NCI-H345 treated with DMSO at 0.1 percent for 48 hours (cell line): ENCODE measurements at regions not wholly inside any gene's neighbourhood (a gene's known extent, or its start where the extent isn't known, plus 50 kb on each side); places are given as distances from the start of the nearest gene placed in this dataset.

Experiments
- DNase-seq: peaks from one replicate; lab custom pipeline; 2025; ENCODE audit not compliant: unreplicated experiment; lab: John Stamatoyannopoulos, UW

- no peak for DNase-seq
Measured at GRCh38 chr22:48948575-48949170, 879.0 kb downstream of the BRD1 start.

GRCh38 chr22:48947636-48948035, 880.0 kb downstream of the BRD1 start:
- DNase-seq = no peak

GRCh38 chr22:48945621-48946458, 881.8 kb downstream of the BRD1 start:
- no peak for DNase-seq

GRCh38 chr22:48944751-48945620, 882.7 kb downstream of the BRD1 start:
- DNase-seq = no peak

GRCh38 chr22:48944433-48944750, 883.3 kb downstream of the BRD1 start:
- no peak for DNase-seq

GRCh38 chr22:48943567-48944432, 883.9 kb downstream of the BRD1 start:
- no peak for DNase-seq

GRCh38 chr22:48942698-48943566, 884.7 kb downstream of the BRD1 start:
- no peak for DNase-seq

GRCh38 chr22:48941903-48942575, 885.6 kb downstream of the BRD1 start:
- no peak for DNase-seq

GRCh38 chr22:48941033-48941902, 886.4 kb downstream of the BRD1 start:
- DNase-seq = no peak

GRCh38 chr22:48940266-48941032, 887.2 kb downstream of the BRD1 start:
- no peak for DNase-seq

GRCh38 chr22:48939441-48940265, 888.0 kb downstream of the BRD1 start:
- DNase-seq = no peak

GRCh38 chr22:48938741-48939140, 888.9 kb downstream of the BRD1 start:
- no peak for DNase-seq

- DNase-seq = peak; percentile 15
Measured at GRCh38 chr22:48937032-48937639, 890.5 kb downstream of the BRD1 start.

- DNase-seq = no peak
Measured at GRCh38 chr22:48936391-48936790, 891.3 kb downstream of the BRD1 start.

- DNase-seq = no peak
Measured at GRCh38 chr22:48934446-48934845, 893.2 kb downstream of the BRD1 start.

GRCh38 chr22:48931452-48931851, 896.2 kb downstream of the BRD1 start:
- DNase-seq = no peak
